ENCODE measurements at regions not wholly inside any gene's neighbourhood (a gene's known extent, or its start where the extent isn't known, plus 50 kb on each side); places are given as distances from the start of the nearest gene placed in this dataset.

DNA sequence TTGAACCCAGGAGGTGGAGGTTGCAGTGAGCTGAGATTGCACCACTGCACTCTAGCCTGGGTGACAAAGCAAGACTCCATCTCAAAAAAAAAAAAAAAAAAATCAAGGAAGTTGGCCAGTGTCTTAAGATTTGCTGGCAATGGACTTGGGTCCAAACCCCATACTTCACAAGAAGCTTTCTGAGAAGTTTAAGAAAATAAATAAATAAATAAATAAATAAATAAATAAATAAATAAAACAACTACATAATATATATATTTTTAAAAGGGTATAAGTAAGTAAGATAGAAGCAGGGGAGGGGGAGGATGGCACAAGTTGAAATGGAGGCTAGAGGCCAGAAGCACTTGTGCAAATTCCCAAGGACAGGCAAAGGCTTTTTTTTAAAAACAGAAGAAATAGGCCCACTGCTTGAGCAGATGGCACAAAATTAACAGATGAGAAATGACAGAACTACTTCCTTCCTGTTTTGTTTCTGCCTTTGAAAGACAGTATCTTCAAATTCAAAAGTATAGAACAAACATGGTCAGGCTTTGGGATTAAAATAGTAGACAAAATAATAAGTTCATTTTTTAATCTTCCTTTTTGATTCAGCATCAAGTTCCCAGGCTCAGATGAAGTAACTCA is 287.7 kb downstream of the ALDH8A1 start:
- TF ChIP-seq EZH2 (IDR thresholded peaks at IDR 0.05; ENCODE audit: insufficient read depth, poor library complexity, severe bottlenecking) (no peak), EZH2phosphoT487 (IDR thresholded peaks at IDR 0.05; ENCODE audit: insufficient read depth, low read depth) (no peak)
